A549 (cell line): ENCODE measurements at regions not wholly inside any gene's neighbourhood (a gene's known extent, or its start where the extent isn't known, plus 50 kb on each side); places are given as distances from the start of the nearest gene placed in this dataset.

ENCODE experiments used
- EP300 ChIP-seq, 2 experiments: fragments of >200 bp; sonication (Bioruptor Twin); formaldehyde crosslinking; IDR thresholded peaks; 2 replicates in 1 of 2; 3 replicates in 1 of 2; pipeline ENCODE4 v1.6.1; 2016 to 2017
- GATA3 ChIP-seq: IDR thresholded peaks from 2 replicates; pipeline ENCODE4 v1.6.1; 2012; ENCODE audit warnings: borderline replicate concordance
- JUN ChIP-seq, 2 experiments: fragments of >200 bp; sonication (Bioruptor Twin); formaldehyde crosslinking; IDR thresholded peaks; 2 replicates in 1 of 2; 3 replicates in 1 of 2; pipeline ENCODE4 v1.6.1; 2016 to 2017
- MAFK ChIP-seq: fragments of 450-650 bp; IDR thresholded peaks from 2 replicates; pipeline ENCODE4 v1.6.1; 2014; ENCODE audit not compliant: partially characterized antibody
- MYC ChIP-seq: IDR thresholded peaks from 2 replicates; pipeline ENCODE4 v1.6.1; 2012; ENCODE audit warnings: mild to moderate bottlenecking, inconsistent platforms, low read length, improper control_type of control experiment, borderline replicate concordance
- POLR2A ChIP-seq: IDR thresholded peaks from 2 replicates; pipeline ENCODE4 v1.6.1; 2012; ENCODE audit warnings: mild to moderate bottlenecking, low read length
- RFX5 ChIP-seq: fragments of 450-650 bp; IDR thresholded peaks from 2 replicates; pipeline ENCODE4 v1.7.1; 2014; ENCODE audit warnings: antibody characterized with exemption, mild to moderate bottlenecking, moderate library complexity
- TF ChIP-seq, protein P1 (sequence below): fragments of >200 bp; sonication (Bioruptor Twin); formaldehyde crosslinking; IDR thresholded peaks from 3 replicates; pipeline ENCODE4 v1.5.1; 2016

DNA sequence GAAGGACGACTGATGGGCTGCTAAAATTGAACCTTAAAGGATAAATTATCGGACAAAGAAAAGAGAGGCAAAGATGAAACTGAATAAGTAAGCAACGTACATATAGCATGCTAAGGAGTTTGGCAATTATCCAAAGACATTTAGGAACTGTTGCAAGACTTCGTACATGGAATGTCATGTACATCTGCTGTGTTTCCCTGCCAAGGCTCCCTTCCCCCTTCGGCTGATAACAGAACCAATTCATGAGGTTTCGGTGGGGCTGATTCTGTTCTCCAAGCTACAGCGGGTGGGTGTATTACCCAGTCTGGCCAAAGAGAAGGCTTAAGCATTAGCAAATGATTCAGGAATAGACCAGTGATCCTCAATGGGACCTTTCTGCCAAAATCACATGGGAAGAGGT lies 190.9 kb upstream of the FREM1 start:
- no peak for TF ChIP-seq RFX5
- no peak for TF ChIP-seq MYC
- no peak for TF ChIP-seq GATA3
- TF ChIP-seq, protein P1, sequence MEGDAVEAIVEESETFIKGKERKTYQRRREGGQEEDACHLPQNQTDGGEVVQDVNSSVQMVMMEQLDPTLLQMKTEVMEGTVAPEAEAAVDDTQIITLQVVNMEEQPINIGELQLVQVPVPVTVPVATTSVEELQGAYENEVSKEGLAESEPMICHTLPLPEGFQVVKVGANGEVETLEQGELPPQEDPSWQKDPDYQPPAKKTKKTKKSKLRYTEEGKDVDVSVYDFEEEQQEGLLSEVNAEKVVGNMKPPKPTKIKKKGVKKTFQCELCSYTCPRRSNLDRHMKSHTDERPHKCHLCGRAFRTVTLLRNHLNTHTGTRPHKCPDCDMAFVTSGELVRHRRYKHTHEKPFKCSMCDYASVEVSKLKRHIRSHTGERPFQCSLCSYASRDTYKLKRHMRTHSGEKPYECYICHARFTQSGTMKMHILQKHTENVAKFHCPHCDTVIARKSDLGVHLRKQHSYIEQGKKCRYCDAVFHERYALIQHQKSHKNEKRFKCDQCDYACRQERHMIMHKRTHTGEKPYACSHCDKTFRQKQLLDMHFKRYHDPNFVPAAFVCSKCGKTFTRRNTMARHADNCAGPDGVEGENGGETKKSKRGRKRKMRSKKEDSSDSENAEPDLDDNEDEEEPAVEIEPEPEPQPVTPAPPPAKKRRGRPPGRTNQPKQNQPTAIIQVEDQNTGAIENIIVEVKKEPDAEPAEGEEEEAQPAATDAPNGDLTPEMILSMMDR: no peak
- TF ChIP-seq EP300 (IDR thresholded peaks at IDR 0.05): no peak
- TF ChIP-seq POLR2A: no peak
- TF ChIP-seq MAFK: no peak
- no peak for TF ChIP-seq JUN (IDR thresholded peaks at IDR 0.05)
